SK-N-SH treated with all-trans-retinoic acid at 6 μM for 48 hours (cell line): ENCODE measurements at regions not wholly inside any gene's neighbourhood (a gene's known extent, or its start where the extent isn't known, plus 50 kb on each side); places are given as distances from the start of the nearest gene placed in this dataset.

ENCODE experiments used
- BACH2 ChIP-seq: fragments of 250-450 bp; sonication (Bioruptor Pico); IDR thresholded peaks from 2 replicates; pipeline ENCODE4 v1.9.0; 2021; ENCODE audit warnings: mild to moderate bottlenecking, borderline replicate concordance
- GLIS3 ChIP-seq: fragments of 250-450 bp; sonication (Bioruptor Pico); IDR thresholded peaks from 2 replicates; pipeline ENCODE4 v1.5.0; 2020; ENCODE audit warnings: mild to moderate bottlenecking, moderate library complexity
- RARB ChIP-seq: fragments of 250-450 bp; sonication (Bioruptor Pico); IDR thresholded peaks from 2 replicates; pipeline ENCODE4 v1.8.0; 2021; ENCODE audit warnings: mild to moderate bottlenecking, moderate library complexity
- ZC3H10 ChIP-seq: fragments of 250-450 bp; sonication (Bioruptor Pico); IDR thresholded peaks from 2 replicates; pipeline ENCODE4 v1.5.1; 2021; ENCODE audit warnings: mild to moderate bottlenecking, moderate library complexity
- ZFP3 ChIP-seq: fragments of 250-450 bp; sonication (Bioruptor Pico); IDR thresholded peaks from 2 replicates; pipeline ENCODE4 v1.5.0; 2020; ENCODE audit warnings: mild to moderate bottlenecking, moderate library complexity
- ZNF565 ChIP-seq: fragments of 450-650 bp; formaldehyde crosslinking; conservative IDR thresholded peaks from 2 replicates; pipeline ENCODE4 v1.5.0; 2020; ENCODE audit warnings: low read depth, mild to moderate bottlenecking, moderate library complexity
- TF ChIP-seq, protein P1 (sequence below): fragments of 250-450 bp; sonication (Bioruptor Pico); IDR thresholded peaks from 2 replicates; pipeline ENCODE4 v1.5.1; 2020; ENCODE audit warnings: low read depth, mild to moderate bottlenecking, moderate library complexity
- TF ChIP-seq, protein P2 (sequence below): fragments of 250-450 bp; sonication (Bioruptor Pico); IDR thresholded peaks from 2 replicates; pipeline ENCODE4 v1.8.0; 2020; ENCODE audit warnings: mild to moderate bottlenecking, moderate library complexity, borderline replicate concordance
- TF ChIP-seq, protein P3 (sequence below): fragments of 250-450 bp; sonication (Bioruptor Pico); IDR thresholded peaks from 2 replicates; pipeline ENCODE4 v1.8.0; 2021; ENCODE audit warnings: low read depth, mild to moderate bottlenecking, moderate library complexity, borderline replicate concordance

DNA sequence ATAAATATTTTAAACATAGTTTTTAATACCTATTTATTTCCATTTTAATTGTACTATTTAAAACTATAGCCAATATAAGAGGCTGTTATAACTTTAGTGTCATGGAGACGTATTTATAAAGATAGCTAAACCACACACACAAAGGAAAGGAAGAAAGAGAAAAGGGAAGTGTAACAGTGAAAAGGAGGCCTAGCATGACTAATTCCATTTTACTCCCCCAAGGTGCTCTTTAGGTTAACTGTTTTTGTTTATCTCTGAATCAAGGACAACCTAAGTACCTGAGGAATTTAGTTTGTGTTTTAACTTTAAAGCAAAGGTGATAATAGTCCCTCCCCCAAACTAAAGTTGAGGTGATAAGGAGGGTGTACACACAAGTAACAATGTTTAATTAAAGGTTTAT, 1188.9 kb upstream of the C9orf72 start:
- TF ChIP-seq GLIS3 (CRISPR knock-in tag) (no peak), ZNF565 (no peak), RARB (CRISPR knock-in tag) (no peak), ZFP3 (CRISPR knock-in tag) (no peak), BACH2 (no peak), ZC3H10 (CRISPR knock-in tag) (no peak)
- TF ChIP-seq, protein P1, sequence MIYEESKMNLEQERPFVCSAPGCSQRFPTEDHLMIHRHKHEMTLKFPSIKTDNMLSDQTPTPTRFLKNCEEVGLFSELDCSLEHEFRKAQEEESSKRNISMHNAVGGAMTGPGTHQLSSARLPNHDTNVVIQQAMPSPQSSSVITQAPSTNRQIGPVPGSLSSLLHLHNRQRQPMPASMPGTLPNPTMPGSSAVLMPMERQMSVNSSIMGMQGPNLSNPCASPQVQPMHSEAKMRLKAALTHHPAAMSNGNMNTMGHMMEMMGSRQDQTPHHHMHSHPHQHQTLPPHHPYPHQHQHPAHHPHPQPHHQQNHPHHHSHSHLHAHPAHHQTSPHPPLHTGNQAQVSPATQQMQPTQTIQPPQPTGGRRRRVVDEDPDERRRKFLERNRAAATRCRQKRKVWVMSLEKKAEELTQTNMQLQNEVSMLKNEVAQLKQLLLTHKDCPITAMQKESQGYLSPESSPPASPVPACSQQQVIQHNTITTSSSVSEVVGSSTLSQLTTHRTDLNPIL (CRISPR knock-in tag), result no peak
- TF ChIP-seq, protein P2, sequence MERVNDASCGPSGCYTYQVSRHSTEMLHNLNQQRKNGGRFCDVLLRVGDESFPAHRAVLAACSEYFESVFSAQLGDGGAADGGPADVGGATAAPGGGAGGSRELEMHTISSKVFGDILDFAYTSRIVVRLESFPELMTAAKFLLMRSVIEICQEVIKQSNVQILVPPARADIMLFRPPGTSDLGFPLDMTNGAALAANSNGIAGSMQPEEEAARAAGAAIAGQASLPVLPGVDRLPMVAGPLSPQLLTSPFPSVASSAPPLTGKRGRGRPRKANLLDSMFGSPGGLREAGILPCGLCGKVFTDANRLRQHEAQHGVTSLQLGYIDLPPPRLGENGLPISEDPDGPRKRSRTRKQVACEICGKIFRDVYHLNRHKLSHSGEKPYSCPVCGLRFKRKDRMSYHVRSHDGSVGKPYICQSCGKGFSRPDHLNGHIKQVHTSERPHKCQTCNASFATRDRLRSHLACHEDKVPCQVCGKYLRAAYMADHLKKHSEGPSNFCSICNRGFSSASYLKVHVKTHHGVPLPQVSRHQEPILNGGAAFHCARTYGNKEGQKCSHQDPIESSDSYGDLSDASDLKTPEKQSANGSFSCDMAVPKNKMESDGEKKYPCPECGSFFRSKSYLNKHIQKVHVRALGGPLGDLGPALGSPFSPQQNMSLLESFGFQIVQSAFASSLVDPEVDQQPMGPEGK (CRISPR knock-in tag), result no peak
- TF ChIP-seq, protein P3, sequence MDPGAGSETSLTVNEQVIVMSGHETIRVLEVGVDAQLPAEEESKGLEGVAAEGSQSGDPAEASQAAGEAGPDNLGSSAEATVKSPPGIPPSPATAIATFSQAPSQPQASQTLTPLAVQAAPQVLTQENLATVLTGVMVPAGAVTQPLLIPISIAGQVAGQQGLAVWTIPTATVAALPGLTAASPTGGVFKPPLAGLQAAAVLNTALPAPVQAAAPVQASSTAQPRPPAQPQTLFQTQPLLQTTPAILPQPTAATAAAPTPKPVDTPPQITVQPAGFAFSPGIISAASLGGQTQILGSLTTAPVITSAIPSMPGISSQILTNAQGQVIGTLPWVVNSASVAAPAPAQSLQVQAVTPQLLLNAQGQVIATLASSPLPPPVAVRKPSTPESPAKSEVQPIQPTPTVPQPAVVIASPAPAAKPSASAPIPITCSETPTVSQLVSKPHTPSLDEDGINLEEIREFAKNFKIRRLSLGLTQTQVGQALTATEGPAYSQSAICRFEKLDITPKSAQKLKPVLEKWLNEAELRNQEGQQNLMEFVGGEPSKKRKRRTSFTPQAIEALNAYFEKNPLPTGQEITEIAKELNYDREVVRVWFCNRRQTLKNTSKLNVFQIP (CRISPR knock-in tag), result no peak
